Activated CD8-positive, alpha-beta T cell treated with anti-CD3 and anti-CD28 coated beads for 36 hours (primary cell): ENCODE measurements at regions not wholly inside any gene's neighbourhood (a gene's known extent, or its start where the extent isn't known, plus 50 kb on each side); places are given as distances from the start of the nearest gene placed in this dataset.

ENCODE experiments used
- ATAC-seq: fragments of 200-7000 bp; cut with Tn5 transposase; one replicate; pipeline ENCODE4 v1.10.0; 2021; ENCODE audit warnings: mild to moderate bottlenecking, moderate library complexity
- CTCF ChIA-PET: fragments of 350-600 bp; sonication (Branson Sonifier 250); formaldehyde crosslinking; loops from one replicate; lab custom pipeline; 2021; ENCODE audit warnings: antibody characterized with exemption; lab: Charles Lee
- POLR2A ChIA-PET: fragments of 350-600 bp; sonication (Branson Sonifier 250); formaldehyde crosslinking; loops from one replicate; lab custom pipeline; 2021; ENCODE audit warnings: antibody characterized with exemption; lab: Charles Lee
- DNase-seq: peaks from one replicate; pipeline ENCODE4 v3.0.0-alpha.2; 2020
- H3K27ac Mint-ChIP-seq: one replicate; pipeline ENCODE4 v1.8.0; 2021; ENCODE audit warnings: mild to moderate bottlenecking, mixed read lengths
- H3K27me3 Mint-ChIP-seq: one replicate; pipeline ENCODE4 v1.8.0; 2021; ENCODE audit warnings: mixed read lengths
- H3K36me3 Mint-ChIP-seq: one replicate; pipeline ENCODE4 v1.8.0; 2021; ENCODE audit warnings: low read depth, mixed read lengths
- H3K4me1 Mint-ChIP-seq: one replicate; pipeline ENCODE4 v1.8.0; 2021; ENCODE audit warnings: low read depth, mixed read lengths
- H3K4me3 Mint-ChIP-seq: one replicate; pipeline ENCODE4 v1.8.0; 2021; ENCODE audit warnings: mild to moderate bottlenecking, moderate library complexity, mixed read lengths
- H3K9me3 Mint-ChIP-seq: one replicate; pipeline ENCODE4 v1.8.0; 2021; ENCODE audit warnings: mixed read lengths
- intact Hi-C: fragments of 100-400 bp; cut with micrococcal nuclease; formaldehyde crosslinking; loops from one replicate; pipeline ENCODE4 v1.10.0; 2022
- TF ChIP-seq, protein P1 (sequence below): fragments of 200-600 bp; IDR thresholded peaks from one replicate; pipeline ENCODE4 v1.8.0; 2022; ENCODE audit warnings: antibody characterized with exemption, mild to moderate bottlenecking

DNA sequence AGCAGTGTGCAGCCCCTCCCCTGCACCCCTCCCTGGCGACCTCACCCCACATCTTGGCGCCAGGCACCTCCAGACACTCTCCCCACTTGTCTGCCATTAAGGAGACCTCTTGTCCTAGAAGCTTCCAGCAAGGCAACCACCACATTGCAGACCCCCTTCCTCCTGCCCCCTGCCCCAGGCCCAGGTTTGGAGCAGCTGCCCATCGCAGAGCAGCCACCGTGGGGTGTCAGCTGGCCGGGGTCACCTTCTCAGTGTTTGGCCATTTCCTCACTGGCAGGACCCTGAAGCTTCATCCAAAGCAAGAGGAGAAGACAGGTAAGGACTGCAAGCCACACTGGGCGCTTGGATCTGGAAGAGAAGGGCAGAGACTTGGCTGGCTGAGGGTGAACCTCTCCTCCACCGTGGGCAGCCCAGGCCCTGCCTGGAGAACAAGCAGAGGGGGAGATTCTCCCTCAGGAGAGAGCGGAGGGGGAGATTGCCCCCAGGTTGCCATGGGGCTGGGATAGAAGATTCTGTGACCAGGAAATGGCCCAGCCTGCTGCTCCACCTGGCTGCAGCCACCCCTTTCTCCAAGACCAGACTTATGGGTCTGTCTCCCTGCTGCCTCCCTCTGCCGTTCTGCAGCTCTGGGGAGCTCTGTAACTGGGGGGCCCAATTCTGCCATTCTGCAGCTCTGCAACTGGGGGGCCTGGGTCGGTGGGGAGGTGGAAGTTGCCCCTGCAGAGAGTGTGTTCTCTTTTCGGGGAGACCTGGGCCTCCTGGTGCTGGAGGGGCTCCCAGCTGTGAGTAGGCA is 72.9 kb upstream of the C14orf180 start:
- DNase-seq (no peak), ATAC-seq (no peak)
- Mint-ChIP-seq H3K27me3 (peaks cover 2% of the 10 kb centered on the region), H3K4me1 (no peaks in the 10 kb centered on the region), H3K9me3 (peaks cover 13% of the 10 kb centered on the region), H3K4me3 (no peak overlapping the region), H3K27ac (no peak overlapping the region), H3K36me3 (no peaks in the 10 kb centered on the region)
- CTCF ChIA-PET, result no interaction called here
- intact Hi-C loops, result no loop called here
- POLR2A ChIA-PET, result no interaction called here
- TF ChIP-seq, protein P1, sequence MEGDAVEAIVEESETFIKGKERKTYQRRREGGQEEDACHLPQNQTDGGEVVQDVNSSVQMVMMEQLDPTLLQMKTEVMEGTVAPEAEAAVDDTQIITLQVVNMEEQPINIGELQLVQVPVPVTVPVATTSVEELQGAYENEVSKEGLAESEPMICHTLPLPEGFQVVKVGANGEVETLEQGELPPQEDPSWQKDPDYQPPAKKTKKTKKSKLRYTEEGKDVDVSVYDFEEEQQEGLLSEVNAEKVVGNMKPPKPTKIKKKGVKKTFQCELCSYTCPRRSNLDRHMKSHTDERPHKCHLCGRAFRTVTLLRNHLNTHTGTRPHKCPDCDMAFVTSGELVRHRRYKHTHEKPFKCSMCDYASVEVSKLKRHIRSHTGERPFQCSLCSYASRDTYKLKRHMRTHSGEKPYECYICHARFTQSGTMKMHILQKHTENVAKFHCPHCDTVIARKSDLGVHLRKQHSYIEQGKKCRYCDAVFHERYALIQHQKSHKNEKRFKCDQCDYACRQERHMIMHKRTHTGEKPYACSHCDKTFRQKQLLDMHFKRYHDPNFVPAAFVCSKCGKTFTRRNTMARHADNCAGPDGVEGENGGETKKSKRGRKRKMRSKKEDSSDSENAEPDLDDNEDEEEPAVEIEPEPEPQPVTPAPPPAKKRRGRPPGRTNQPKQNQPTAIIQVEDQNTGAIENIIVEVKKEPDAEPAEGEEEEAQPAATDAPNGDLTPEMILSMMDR, result no peak

DNA sequence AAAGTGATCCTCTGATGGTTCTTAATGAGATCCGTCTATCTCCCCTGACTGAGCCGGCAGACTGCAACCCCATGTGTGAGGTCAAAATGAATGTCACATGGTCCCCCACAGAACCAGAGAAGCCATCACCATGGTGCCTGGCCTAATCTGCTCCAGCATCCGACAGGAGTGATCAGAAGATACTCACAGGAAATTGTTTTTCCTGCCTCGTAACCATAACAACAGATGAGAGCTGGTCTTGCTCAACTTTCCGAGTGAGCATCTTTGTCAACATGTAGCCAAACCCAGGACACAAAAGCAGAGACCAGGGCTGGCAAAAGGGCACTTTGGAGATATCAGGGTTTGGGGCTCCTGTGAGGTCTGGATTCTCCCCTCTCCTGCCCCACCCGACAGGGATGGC is 72.1 kb upstream of the C14orf180 start:
- TF ChIP-seq, protein P1, result no peak
- no peak overlapping the region for H3K27ac Mint-ChIP-seq
- no peak overlapping the region for H3K4me3 Mint-ChIP-seq
- intact Hi-C loops, result no loop called here
- H3K4me1 Mint-ChIP-seq, result no peaks in the 10 kb centered on the region
- POLR2A ChIA-PET, result no interaction called here
- CTCF ChIA-PET, result no interaction called here
- peaks cover 7% of the 10 kb centered on the region for H3K9me3 Mint-ChIP-seq
- DNase-seq, result no peak
- no peak for ATAC-seq
- H3K27me3 Mint-ChIP-seq, result peaks cover 2% of the 10 kb centered on the region
- H3K36me3 Mint-ChIP-seq, result no peaks in the 10 kb centered on the region

DNA sequence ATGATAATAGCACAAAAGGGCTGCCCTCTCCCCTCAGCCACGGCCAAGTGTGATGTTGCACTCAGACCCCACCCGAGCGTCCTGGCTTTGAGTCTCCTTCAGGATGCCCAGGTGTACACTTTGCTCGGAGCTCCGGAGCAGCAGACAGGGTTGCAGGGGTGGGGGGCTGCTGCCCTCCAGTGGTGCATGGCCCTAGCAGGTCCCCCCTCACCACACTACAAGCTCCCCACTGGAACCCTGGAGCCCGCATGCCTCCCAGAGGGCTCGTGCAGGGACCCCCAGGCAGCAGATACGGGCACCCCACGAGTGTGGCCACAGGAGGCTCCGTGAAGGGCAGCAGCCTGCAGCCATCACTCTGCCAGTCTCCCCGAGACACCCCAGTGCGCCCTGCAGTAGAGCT is 69.9 kb upstream of the C14orf180 start:
- H3K9me3 Mint-ChIP-seq, result no peaks in the 10 kb centered on the region
- peaks cover 2% of the 10 kb centered on the region for H3K27me3 Mint-ChIP-seq
- intact Hi-C loops, result no loop called here
- H3K36me3 Mint-ChIP-seq, result no peaks in the 10 kb centered on the region
- CTCF ChIA-PET, result interaction anchor here (1.1 to 1.5 kb wide), 2 partner anchors 19 to 431 kb away, joined by 3 to 4 read pairs; no protein-coding TSS in a partner anchor
- TF ChIP-seq, protein P1, result no peak
- DNase-seq (no peak), ATAC-seq (no peak)
- no peak overlapping the region for H3K4me3 Mint-ChIP-seq
- H3K27ac Mint-ChIP-seq, result no peak overlapping the region
- POLR2A ChIA-PET, result no interaction called here
- no peaks in the 10 kb centered on the region for H3K4me1 Mint-ChIP-seq

DNA sequence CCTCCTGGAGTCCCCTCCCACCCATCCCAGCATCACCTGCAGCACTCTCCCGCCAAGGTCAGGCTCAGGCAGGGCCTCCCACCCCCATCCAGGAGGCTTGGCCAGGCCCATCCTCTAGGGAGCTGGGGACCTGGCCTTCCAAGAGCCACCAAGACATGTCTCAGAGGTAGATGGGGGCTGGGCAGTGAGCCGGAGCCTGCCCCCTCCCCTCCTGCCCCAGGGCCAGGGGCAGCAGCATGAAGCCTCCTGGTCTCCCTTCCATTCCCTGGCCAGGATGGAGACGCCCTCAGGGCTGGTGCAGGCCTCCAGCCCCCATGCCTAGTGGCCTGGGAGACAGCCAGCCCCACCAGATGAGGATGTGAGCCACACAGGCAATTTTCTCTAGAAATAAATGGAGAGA is 69.3 kb upstream of the C14orf180 start:
- Mint-ChIP-seq H3K4me1 (no peaks in the 10 kb centered on the region), H3K36me3 (no peaks in the 10 kb centered on the region), H3K27me3 (peaks cover 2% of the 10 kb centered on the region), H3K27ac (no peak overlapping the region), H3K9me3 (no peaks in the 10 kb centered on the region), H3K4me3 (no peak overlapping the region)
- intact Hi-C loops, result no loop called here
- CTCF ChIA-PET, result interaction anchor here (1.1 to 1.5 kb wide), 2 partner anchors 18 to 432 kb away, joined by 3 to 4 read pairs; no protein-coding TSS in a partner anchor
- POLR2A ChIA-PET, result no interaction called here
- TF ChIP-seq, protein P1, result no peak
- ATAC-seq, result no peak
- DNase-seq, result no peak

DNA sequence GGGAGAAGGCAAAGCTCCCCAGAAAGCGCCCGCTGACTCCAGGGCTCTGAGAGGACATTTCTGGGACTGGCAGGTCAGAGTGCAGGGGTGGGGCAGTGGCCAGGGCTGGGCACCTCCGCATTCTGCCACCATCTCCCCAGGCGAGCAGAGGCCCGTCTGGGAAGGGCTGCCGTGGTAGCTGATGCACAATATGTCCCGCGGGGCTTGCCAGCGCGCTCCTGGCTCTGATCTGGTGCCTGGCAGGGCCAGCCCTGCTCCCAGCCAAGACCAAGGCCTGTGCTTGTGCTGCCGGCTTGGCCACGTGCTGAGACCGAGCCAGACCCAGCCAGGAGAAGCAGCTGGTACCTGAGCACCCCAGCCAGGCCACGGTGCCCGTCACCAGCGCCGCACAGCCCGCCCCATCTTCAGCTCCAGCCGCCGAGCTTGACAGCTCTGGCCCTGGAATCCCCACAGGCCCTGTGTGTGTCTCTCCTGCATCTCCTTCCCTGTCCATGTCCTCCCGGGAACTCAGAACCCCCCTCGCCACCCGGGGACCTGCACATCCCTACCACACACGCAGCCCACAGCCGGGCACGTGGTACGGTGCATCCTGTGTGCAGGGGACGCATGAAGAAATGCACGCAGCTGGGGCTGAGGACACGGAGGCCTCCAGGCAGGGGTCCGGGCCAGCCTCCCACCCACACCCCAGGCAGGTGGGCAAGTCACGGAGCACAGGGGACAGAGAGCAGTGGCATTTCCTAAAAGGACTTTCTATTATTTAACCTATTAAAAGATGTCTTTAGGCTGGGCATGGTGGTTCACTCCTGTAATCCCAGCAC is 68.6 kb upstream of the C14orf180 start:
- TF ChIP-seq, protein P1, result no peak
- POLR2A ChIA-PET, result no interaction called here
- intact Hi-C loops, result no loop called here
- Mint-ChIP-seq H3K36me3 (no peaks in the 10 kb centered on the region), H3K4me3 (no peak overlapping the region), H3K9me3 (no peaks in the 10 kb centered on the region), H3K27ac (no peak overlapping the region), H3K27me3 (peaks cover 2% of the 10 kb centered on the region), H3K4me1 (no peaks in the 10 kb centered on the region)
- ATAC-seq, result no peak
- CTCF ChIA-PET, result no interaction called here
- no peak for DNase-seq
